OCI-LY7 (cell line): ENCODE measurements at regions not wholly inside any gene's neighbourhood (a gene's known extent, or its start where the extent isn't known, plus 50 kb on each side); places are given as distances from the start of the nearest gene placed in this dataset.

ENCODE experiments used
- CTCF ChIP-seq: fragments of 200-600 bp; sonication (generic); conservative IDR thresholded peaks from 2 replicates; pipeline ENCODE4 v1.5.1; 2014; ENCODE audit warnings: mild to moderate bottlenecking, antibody characterized with exemption, low read length, moderate library complexity, mixed read lengths
- EZH2phosphoT487 ChIP-seq: fragments of 200-600 bp; sonication (generic); IDR thresholded peaks from 2 replicates; pipeline ENCODE4 v1.6.1; 2018; ENCODE audit warnings: low read depth, borderline replicate concordance, mild to moderate bottlenecking, mixed run types, antibody characterized with exemption, low read length, moderate library complexity, mixed read lengths

GRCh38 chrX:96181605-96182004, 503.0 kb upstream of the DIAPH2 start:
- TF ChIP-seq CTCF (no peak), EZH2phosphoT487 (no peak)
